ENCODE measurements at regions not wholly inside any gene's neighbourhood (a gene's known extent, or its start where the extent isn't known, plus 50 kb on each side); places are given as distances from the start of the nearest gene placed in this dataset.

- DNase-seq: no peak
These were observed 1055.7 kb downstream of the NAALADL2 start for GRCh38 chr3:175914785-175915184.

- DNase-seq: no peak
These were observed 1054.2 kb downstream of the NAALADL2 start for GRCh38 chr3:175913286-175913685.

- DNase-seq: no peak
These were observed 1052.8 kb downstream of the NAALADL2 start for GRCh38 chr3:175911937-175912336.

GRCh38 chr3:175902226-175902625 lies 1043.1 kb downstream of the NAALADL2 start:
- no peak for DNase-seq

DNA sequence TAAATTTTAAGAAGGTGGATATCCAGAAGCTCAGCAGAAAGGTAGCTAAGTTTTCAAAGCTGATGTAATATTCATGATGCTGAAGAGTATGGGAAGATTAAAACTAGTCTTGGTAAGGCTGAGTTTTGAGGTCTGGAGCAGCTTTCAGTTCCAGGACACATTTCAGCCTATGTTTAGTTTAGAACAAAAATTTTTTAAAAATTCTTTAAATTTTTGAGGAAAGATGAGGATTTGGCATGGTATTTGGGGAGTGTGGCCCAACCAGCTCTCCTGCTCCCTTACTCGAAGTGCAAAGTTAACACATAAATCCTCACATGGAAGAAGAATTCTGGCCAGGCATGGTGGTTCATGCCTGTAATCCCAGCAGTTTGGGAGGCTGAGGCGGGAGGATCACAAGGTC lies 1039.1 kb downstream of the NAALADL2 start:
- no peak for DNase-seq

DNA sequence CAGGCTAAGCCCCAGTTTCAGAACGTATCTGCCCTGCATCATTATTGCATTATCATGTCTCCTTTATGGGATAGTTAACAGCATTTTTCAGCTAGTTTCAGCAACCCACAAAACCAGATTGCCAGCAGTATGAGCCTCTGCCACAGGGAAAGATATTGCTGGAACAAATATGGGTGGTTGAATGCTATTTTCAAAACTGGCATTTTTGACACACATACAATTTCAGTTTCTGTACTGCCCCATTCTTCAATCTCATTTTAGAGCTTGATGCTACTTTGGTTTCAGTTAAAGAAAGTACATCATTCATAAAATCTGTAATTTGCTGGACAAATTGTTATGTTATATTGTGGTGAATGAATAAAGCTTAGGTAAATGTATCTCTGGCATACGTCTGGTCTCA lies 1037.5 kb downstream of the NAALADL2 start:
- DNase-seq: no peak

DNA sequence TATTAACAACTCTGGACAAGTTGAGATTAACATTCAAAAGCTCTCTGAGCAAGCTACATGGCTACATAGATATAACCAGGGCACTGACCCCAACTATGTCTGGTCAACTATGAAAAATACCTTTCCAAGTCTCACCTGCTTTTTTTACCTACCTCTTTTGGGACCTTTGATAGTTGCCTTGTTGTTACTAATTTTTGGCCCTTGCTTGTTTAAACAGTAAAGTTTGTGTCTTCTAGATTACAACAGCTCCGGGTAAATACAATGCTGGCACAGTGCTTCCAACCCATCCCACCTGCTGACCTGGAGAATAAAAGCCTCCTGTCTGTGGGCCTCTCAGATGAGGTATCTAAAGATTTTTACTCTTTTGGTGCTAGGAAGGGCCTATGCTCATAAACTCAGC lies 1036.6 kb downstream of the NAALADL2 start:
- no peak for DNase-seq

GRCh38 chr3:175893566-175893965 lies 1034.4 kb downstream of the NAALADL2 start:
- DNase-seq: no peak

GRCh38 chr3:175890066-175890465 lies 1030.9 kb downstream of the NAALADL2 start:
- DNase-seq: no peak

DNA sequence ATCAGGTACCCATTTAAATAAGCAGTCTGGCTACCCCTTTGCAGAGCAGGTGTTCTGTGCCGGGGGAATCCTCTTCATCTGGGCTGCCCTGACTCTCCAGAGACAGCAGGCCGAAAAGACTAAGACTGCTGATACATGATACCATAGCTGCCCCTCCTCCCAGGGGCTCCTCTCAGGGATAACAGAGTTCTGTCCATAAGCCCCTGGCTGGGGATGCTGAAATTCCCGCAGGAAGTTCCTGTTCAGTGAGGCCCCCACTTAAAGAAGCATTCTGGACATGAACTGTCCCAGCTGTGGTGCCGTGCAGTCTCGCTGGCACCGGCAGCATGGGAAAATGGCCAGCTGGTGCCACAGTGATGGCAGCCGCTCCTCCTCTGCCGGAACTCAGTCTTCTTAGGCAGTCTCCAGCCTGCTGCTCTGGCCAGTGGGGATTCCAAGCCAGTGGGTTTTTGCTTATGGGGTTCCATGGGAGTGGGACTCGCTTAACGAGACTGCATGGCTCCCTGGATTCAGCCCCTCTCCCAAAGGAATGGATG lies 1026.2 kb downstream of the NAALADL2 start:
- no peak for DNase-seq

GRCh38 chr3:175879417-175879816 lies 1020.3 kb downstream of the NAALADL2 start:
- DNase-seq: no peak

DNA sequence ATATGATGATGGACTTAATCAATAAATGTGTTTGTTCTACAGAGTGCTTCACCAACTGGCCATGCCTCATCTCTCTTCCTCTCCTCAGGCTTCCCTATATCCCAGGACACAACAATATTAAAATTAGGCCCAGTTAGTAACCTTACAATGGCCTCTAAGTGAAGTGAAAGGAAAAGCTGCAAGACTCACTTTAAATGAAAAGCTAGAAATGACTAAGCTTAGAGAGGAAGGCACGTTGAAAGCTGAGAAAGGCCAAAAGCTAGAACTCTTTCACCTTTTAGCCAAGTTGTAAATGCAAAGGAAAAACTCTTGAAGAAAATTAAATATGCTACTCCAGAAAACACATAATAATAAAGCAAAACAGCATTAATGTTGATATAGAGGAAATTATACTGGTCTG lies 1010.3 kb downstream of the NAALADL2 start:
- DNase-seq: no peak

DNA sequence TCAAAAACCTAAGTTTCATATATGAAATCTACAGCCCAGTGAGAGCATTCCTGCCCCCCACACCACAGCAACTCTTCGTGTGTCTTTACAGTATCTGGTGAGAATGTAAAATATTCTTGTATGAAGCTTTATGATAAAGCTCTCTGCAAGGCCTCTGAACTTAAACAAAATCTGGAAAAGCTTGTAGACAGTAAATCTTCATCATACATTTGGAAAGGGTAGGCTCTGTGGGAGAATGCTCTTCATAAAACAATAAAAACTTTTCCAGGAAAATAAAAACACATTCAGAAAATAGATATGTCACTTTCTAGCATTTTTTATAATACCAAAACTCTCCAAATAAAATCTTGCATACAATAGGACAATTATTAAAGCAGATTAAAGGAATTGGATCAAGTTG lies 1009.5 kb downstream of the NAALADL2 start:
- no peak for DNase-seq

DNA sequence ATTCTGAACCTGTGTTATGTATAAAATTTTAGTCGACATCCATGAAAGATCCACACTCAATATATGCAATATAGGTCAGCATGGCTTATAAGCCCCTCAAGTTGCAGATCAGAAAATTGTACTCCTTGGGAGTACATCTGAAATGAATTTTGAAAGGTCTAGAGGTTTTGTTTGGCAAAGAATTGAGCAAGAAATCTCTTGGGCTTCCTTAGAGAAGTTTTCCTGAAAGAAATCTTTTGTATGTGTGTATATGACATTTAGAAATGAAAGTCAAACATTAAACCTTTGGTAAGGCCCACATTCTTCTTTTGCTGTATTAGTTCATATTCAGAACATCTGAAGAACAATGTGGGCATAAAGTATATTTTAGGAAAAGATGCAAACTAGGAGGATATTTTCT lies 1006.6 kb downstream of the NAALADL2 start:
- no peak for DNase-seq

DNA sequence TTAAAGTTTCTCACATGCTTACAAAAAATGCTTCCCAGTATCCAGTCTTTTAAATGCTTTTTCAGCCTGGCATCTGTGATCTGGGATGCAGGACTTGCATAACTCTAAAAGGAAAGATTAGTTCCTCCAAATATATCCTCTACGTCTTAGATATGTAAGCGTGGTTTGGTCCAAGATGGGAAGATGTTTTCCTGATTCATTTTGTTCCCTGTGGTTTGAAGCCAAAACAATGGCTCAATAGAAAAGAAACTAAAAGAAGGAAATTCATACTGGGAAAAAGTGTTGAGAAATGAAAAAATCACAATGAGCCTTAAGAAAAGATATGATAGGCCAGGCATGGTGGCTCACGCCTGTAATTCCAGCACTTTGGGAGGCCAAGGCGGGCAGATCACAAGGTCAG lies 1002.8 kb downstream of the NAALADL2 start:
- DNase-seq: no peak
